GM23338 (cell line): ENCODE measurements at regions not wholly inside any gene's neighbourhood (a gene's known extent, or its start where the extent isn't known, plus 50 kb on each side); places are given as distances from the start of the nearest gene placed in this dataset.

Experiments
- ATAC-seq: fragments of 200-7000 bp; cut with Tn5 transposase; 3 replicates; pipeline ENCODE4 v1.9.1; 2020
- DNase-seq: peaks from one replicate; pipeline ENCODE4 v3.0.0-alpha.2; 2015; ENCODE audit warnings: low spot score
- H2AFZ ChIP-seq: fragments of 200-600 bp; sonication (generic); 2 replicates; pipeline ENCODE4 v1.8.0; 2016; ENCODE audit warnings: antibody characterized with exemption, mild to moderate bottlenecking, moderate library complexity
- H3F3A ChIP-seq: fragments of 200-600 bp; sonication (generic); replicated peaks from 2 replicates; pipeline ENCODE4 v1.8.0; 2017; ENCODE audit warnings: antibody characterized with exemption, mixed run types, low read depth
- H3K27ac ChIP-seq: fragments of 200-600 bp; sonication (generic); 2 replicates; pipeline ENCODE4 v1.6.1; 2016; ENCODE audit warnings: low read depth
- H3K27me3 ChIP-seq: fragments of 200-600 bp; sonication (generic); 2 replicates; pipeline ENCODE4 v1.8.0; 2016; ENCODE audit warnings: mild to moderate bottlenecking, mixed run types, moderate library complexity; ENCODE audit not compliant: insufficient read depth
- H3K36me3 ChIP-seq: fragments of 200-600 bp; sonication (generic); 2 replicates; pipeline ENCODE4 v1.8.0; 2016; ENCODE audit warnings: mild to moderate bottlenecking; ENCODE audit not compliant: insufficient read depth
- H3K4me1 ChIP-seq: fragments of 200-600 bp; sonication (generic); 2 replicates; pipeline ENCODE4 v1.8.0; 2016; ENCODE audit warnings: mild to moderate bottlenecking, moderate library complexity; ENCODE audit not compliant: insufficient read depth
- H3K4me2 ChIP-seq: fragments of 200-600 bp; sonication (generic); 2 replicates; pipeline ENCODE4 v1.7.1; 2017; ENCODE audit warnings: mixed run types
- H3K4me3 ChIP-seq: fragments of 200-600 bp; sonication (generic); 2 replicates; pipeline ENCODE4 v1.6.1; 2016; ENCODE audit warnings: mixed run types
- H3K79me2 ChIP-seq: fragments of 200-600 bp; sonication (generic); replicated peaks from 2 replicates; pipeline ENCODE4 v1.8.0; 2017; ENCODE audit warnings: mild to moderate bottlenecking; ENCODE audit not compliant: insufficient read depth
- H3K9me2 ChIP-seq: fragments of 200-600 bp; sonication (generic); 2 replicates; pipeline ENCODE4 v1.8.0; 2017; ENCODE audit not compliant: insufficient read depth
- H4K20me1 ChIP-seq: fragments of 200-600 bp; sonication (generic); replicated peaks from 2 replicates; pipeline ENCODE4 v1.8.0; 2017; ENCODE audit warnings: mild to moderate bottlenecking; ENCODE audit not compliant: insufficient read depth
- H3K27ac Mint-ChIP-seq: 2 replicates; pipeline ENCODE4 v1.8.0; 2020; ENCODE audit warnings: inconsistent platforms, mild to moderate bottlenecking, moderate library complexity, mixed read lengths
- H3K27me3 Mint-ChIP-seq: 3 replicates; pipeline ENCODE4 v1.8.0; 2022; ENCODE audit warnings: low read depth, mild to moderate bottlenecking, moderate library complexity, mixed read lengths, inconsistent platforms; ENCODE audit not compliant: insufficient read depth, poor library complexity
- H3K36me3 Mint-ChIP-seq: 3 replicates; pipeline ENCODE4 v1.8.0; 2021; ENCODE audit warnings: low read depth, mild to moderate bottlenecking, inconsistent platforms, moderate library complexity, mixed read lengths
- H3K4me1 Mint-ChIP-seq: 3 replicates; pipeline ENCODE4 v1.8.0; 2020; ENCODE audit warnings: mild to moderate bottlenecking, inconsistent platforms, mixed read lengths
- H3K4me3 Mint-ChIP-seq: 3 replicates; pipeline ENCODE4 v1.8.0; 2021; ENCODE audit warnings: moderate library complexity, mild to moderate bottlenecking, inconsistent platforms, mixed read lengths
- H3K9me3 Mint-ChIP-seq: 3 replicates; pipeline ENCODE4 v1.8.0; 2020; ENCODE audit warnings: moderate library complexity, mild to moderate bottlenecking, inconsistent platforms, mixed read lengths
- EZH2 ChIP-seq: fragments of 200-600 bp; sonication (generic); IDR thresholded peaks from one replicate; pipeline ENCODE4 v1.8.0; 2017; ENCODE audit warnings: antibody characterized with exemption, mild to moderate bottlenecking, low read depth; ENCODE audit not compliant: unreplicated experiment
- NANOG ChIP-seq: IDR thresholded peaks from 2 replicates; pipeline ENCODE4 v1.6.1; 2016; ENCODE audit warnings: antibody characterized with exemption, borderline replicate concordance
- POLR2AphosphoS5 ChIP-seq: IDR thresholded peaks from 2 replicates; pipeline ENCODE4 v1.6.1; 2016; ENCODE audit warnings: antibody characterized with exemption, low read depth
- ZNF114 ChIP-seq: fragments of 250-450 bp; sonication (Bioruptor Pico); IDR thresholded peaks from 2 replicates; pipeline ENCODE4 v1.5.0; 2020; ENCODE audit warnings: mild to moderate bottlenecking, moderate library complexity
- ZNF331 ChIP-seq: fragments of 250-450 bp; sonication (Bioruptor Pico); IDR thresholded peaks from 2 replicates; pipeline ENCODE4 v1.5.0; 2020; ENCODE audit warnings: low read depth, mild to moderate bottlenecking, moderate library complexity
- TF ChIP-seq, protein P1 (sequence below): IDR thresholded peaks from 2 replicates; pipeline ENCODE4 v1.6.1; 2016; ENCODE audit warnings: antibody characterized with exemption
- TF ChIP-seq, protein P2 (sequence below): fragments of 250-450 bp; sonication (Bioruptor Pico); IDR thresholded peaks from 2 replicates; pipeline ENCODE4 v1.5.0; 2020; ENCODE audit warnings: mild to moderate bottlenecking, moderate library complexity

DNA sequence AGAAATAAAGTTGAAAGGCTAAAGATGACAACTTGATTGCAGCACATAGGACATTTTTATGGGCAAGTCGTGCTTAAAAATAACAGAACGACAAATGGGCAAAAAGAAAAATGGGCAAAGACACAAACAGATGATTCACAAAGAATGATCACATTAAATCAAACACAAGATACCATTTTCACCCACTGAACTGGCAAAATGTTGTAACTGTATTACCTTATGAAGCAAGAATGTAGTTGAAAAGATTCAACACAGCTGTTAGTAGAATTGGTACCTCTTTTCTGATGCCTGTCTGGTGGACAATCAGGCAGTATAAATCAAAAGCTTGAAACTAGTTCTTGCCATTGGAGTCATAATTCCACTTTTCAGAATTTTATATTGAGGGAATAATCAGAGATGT lies 81.0 kb upstream of the PALM2AKAP2 start:
- Histone ChIP-seq H3K4me1 (no peaks in the 10 kb centered on the region), H4K20me1 (no peaks in the 10 kb centered on the region), H2AFZ (no peak overlapping the region), H3F3A (no peaks in the 10 kb centered on the region), H3K27ac (no peak overlapping the region), H3K27me3 (no peaks in the 10 kb centered on the region), H3K9me2 (no peaks in the 10 kb centered on the region), H3K79me2 (no peaks in the 10 kb centered on the region), H3K4me2 (no peak overlapping the region), H3K36me3 (no peaks in the 10 kb centered on the region), H3K4me3 (no peak overlapping the region)
- Mint-ChIP-seq H3K9me3 (no peaks in the 10 kb centered on the region), H3K36me3 (no peaks in the 10 kb centered on the region), H3K4me1 (peaks cover 3% of the 10 kb centered on the region; the same call in 2 of the 3 replicates), H3K27ac (no peak overlapping the region), H3K4me3 (no peak overlapping the region), H3K27me3 (no peaks in the 10 kb centered on the region)
- DNase-seq (no peak), ATAC-seq (no peak)
- no peak for TF ChIP-seq ZNF114 (CRISPR knock-in tag)
- TF ChIP-seq, protein P1, sequence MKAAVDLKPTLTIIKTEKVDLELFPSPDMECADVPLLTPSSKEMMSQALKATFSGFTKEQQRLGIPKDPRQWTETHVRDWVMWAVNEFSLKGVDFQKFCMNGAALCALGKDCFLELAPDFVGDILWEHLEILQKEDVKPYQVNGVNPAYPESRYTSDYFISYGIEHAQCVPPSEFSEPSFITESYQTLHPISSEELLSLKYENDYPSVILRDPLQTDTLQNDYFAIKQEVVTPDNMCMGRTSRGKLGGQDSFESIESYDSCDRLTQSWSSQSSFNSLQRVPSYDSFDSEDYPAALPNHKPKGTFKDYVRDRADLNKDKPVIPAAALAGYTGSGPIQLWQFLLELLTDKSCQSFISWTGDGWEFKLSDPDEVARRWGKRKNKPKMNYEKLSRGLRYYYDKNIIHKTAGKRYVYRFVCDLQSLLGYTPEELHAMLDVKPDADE: no peak
- TF ChIP-seq, protein P2, sequence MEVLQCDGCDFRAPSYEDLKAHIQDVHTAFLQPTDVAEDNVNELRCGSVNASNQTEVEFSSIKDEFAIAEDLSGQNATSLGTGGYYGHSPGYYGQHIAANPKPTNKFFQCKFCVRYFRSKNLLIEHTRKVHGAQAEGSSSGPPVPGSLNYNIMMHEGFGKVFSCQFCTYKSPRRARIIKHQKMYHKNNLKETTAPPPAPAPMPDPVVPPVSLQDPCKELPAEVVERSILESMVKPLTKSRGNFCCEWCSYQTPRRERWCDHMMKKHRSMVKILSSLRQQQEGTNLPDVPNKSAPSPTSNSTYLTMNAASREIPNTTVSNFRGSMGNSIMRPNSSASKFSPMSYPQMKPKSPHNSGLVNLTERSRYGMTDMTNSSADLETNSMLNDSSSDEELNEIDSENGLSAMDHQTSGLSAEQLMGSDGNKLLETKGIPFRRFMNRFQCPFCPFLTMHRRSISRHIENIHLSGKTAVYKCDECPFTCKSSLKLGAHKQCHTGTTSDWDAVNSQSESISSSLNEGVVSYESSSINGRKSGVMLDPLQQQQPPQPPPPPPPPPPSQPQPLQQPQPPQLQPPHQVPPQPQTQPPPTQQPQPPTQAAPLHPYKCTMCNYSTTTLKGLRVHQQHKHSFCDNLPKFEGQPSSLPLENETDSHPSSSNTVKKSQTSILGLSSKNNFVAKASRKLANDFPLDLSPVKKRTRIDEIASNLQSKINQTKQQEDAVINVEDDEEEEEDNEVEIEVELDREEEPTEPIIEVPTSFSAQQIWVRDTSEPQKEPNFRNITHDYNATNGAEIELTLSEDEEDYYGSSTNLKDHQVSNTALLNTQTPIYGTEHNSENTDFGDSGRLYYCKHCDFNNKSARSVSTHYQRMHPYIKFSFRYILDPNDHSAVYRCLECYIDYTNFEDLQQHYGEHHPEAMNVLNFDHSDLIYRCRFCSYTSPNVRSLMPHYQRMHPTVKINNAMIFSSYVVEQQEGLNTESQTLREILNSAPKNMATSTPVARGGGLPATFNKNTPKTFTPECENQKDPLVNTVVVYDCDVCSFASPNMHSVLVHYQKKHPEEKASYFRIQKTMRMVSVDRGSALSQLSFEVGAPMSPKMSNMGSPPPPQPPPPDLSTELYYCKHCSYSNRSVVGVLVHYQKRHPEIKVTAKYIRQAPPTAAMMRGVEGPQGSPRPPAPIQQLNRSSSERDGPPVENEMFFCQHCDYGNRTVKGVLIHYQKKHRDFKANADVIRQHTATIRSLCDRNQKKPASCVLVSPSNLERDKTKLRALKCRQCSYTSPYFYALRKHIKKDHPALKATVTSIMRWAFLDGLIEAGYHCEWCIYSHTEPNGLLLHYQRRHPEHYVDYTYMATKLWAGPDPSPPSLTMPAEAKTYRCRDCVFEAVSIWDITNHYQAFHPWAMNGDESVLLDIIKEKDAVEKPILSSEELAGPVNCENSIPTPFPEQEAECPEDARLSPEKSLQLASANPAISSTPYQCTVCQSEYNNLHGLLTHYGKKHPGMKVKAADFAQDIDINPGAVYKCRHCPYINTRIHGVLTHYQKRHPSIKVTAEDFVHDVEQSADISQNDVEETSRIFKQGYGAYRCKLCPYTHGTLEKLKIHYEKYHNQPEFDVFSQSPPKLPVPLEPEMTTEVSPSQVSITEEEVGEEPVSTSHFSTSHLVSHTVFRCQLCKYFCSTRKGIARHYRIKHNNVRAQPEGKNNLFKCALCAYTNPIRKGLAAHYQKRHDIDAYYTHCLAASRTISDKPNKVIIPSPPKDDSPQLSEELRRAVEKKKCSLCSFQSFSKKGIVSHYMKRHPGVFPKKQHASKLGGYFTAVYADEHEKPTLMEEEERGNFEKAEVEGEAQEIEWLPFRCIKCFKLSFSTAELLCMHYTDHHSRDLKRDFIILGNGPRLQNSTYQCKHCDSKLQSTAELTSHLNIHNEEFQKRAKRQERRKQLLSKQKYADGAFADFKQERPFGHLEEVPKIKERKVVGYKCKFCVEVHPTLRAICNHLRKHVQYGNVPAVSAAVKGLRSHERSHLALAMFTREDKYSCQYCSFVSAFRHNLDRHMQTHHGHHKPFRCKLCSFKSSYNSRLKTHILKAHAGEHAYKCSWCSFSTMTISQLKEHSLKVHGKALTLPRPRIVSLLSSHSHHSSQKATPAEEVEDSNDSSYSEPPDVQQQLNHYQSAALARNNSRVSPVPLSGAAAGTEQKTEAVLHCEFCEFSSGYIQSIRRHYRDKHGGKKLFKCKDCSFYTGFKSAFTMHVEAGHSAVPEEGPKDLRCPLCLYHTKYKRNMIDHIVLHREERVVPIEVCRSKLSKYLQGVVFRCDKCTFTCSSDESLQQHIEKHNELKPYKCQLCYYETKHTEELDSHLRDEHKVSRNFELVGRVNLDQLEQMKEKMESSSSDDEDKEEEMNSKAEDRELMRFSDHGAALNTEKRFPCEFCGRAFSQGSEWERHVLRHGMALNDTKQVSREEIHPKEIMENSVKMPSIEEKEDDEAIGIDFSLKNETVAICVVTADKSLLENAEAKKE (CRISPR knock-in tag): no peak
- no peak for TF ChIP-seq ZNF331 (CRISPR knock-in tag)
- no peak for TF ChIP-seq POLR2AphosphoS5
- no peak for TF ChIP-seq EZH2
- TF ChIP-seq NANOG: no peak
